H1 (cell line): ENCODE measurements at regions not wholly inside any gene's neighbourhood (a gene's known extent, or its start where the extent isn't known, plus 50 kb on each side); places are given as distances from the start of the nearest gene placed in this dataset.

Experiments used
- ATF3 ChIP-seq: IDR thresholded peaks from 2 replicates; pipeline ENCODE4 v1.6.1; 2011; ENCODE audit warnings: low read depth, mild to moderate bottlenecking, low read length; ENCODE audit not compliant: insufficient read depth
- CREB1 ChIP-seq: IDR thresholded peaks from 2 replicates; pipeline ENCODE4 v1.6.1; 2012; ENCODE audit warnings: inconsistent platforms
- CTCF ChIP-seq, 3 experiments: IDR thresholded peaks; 1 replicate in 2 of 3; 2 replicates in 1 of 3; pipeline versions ENCODE4 v1.5.1 to v1.6.1; 2011; ENCODE audit warnings: low read length in 3 of 3, mild to moderate bottlenecking in 3 of 3, inconsistent platforms in 2 of 3, low read depth in 1 of 3, moderate library complexity in 1 of 3; ENCODE audit not compliant: insufficient read depth in 1 of 3; ENCODE audit errors: control extremely low read depth in 1 of 3
- EP300 ChIP-seq, 2 experiments: IDR thresholded peaks; 1 replicate in 1 of 2; 2 replicates in 1 of 2; pipeline ENCODE4 v1.6.1; 2011 to 2012; ENCODE audit warnings: low read depth in 2 of 2, low read length in 2 of 2, mild to moderate bottlenecking in 2 of 2, borderline replicate concordance in 1 of 2, inconsistent platforms in 1 of 2, moderate library complexity in 1 of 2
- EZH2 ChIP-seq: fragments of 200-600 bp; sonication (generic); IDR thresholded peaks from 2 replicates; pipeline ENCODE4 v1.7.1; 2012; ENCODE audit warnings: low read depth, mild to moderate bottlenecking, moderate library complexity, low read length, inconsistent platforms; ENCODE audit not compliant: severe bottlenecking
- JUN ChIP-seq: IDR thresholded peaks from 2 replicates; pipeline ENCODE4 v1.6.1; 2011; ENCODE audit warnings: low read depth, mild to moderate bottlenecking, improper control_type of control experiment, low read length
- POLR2A ChIP-seq, 2 experiments: IDR thresholded peaks; 1 replicate in 1 of 2; 2 replicates in 1 of 2; pipeline ENCODE4 v1.6.1; 2011; ENCODE audit warnings: low read depth in 2 of 2, low read length in 2 of 2, mild to moderate bottlenecking in 2 of 2; ENCODE audit errors: control extremely low read depth in 1 of 2
- POU5F1 ChIP-seq: IDR thresholded peaks from 2 replicates; pipeline ENCODE4 v1.6.1; 2011; ENCODE audit warnings: low read depth, mild to moderate bottlenecking, low read length, moderate library complexity
- RAD21 ChIP-seq, 2 experiments: IDR thresholded peaks in 1 of 2; conservative IDR thresholded peaks in 1 of 2; 2 replicates each; pipeline ENCODE4 v1.6.1; 2011; ENCODE audit warnings: low read depth in 2 of 2, low read length in 2 of 2, improper control_type of control experiment in 1 of 2, inconsistent platforms in 1 of 2, mild to moderate bottlenecking in 1 of 2, moderate library complexity in 1 of 2
- RFX5 ChIP-seq: IDR thresholded peaks from 2 replicates; pipeline ENCODE4 v1.6.1; 2011; ENCODE audit warnings: low read depth, low read length, improper control_type of control experiment, borderline replicate concordance
- SUZ12 ChIP-seq: fragments of 200-600 bp; sonication (generic); IDR thresholded peaks from 2 replicates; pipeline ENCODE4 v1.6.1; 2012; ENCODE audit warnings: mild to moderate bottlenecking, inconsistent platforms, low read length, moderate library complexity, mixed read lengths
- TAF1 ChIP-seq: IDR thresholded peaks from 2 replicates; pipeline ENCODE4 v1.6.1; 2011; ENCODE audit warnings: mild to moderate bottlenecking, low read depth, low read length
- TCF12 ChIP-seq: IDR thresholded peaks from 2 replicates; pipeline ENCODE4 v1.6.1; 2011; ENCODE audit warnings: low read depth, mild to moderate bottlenecking, low read length
- TEAD4 ChIP-seq: IDR thresholded peaks from 2 replicates; pipeline ENCODE4 v1.6.1; 2012; ENCODE audit warnings: low read depth, low read length, inconsistent platforms, mixed read lengths

DNA sequence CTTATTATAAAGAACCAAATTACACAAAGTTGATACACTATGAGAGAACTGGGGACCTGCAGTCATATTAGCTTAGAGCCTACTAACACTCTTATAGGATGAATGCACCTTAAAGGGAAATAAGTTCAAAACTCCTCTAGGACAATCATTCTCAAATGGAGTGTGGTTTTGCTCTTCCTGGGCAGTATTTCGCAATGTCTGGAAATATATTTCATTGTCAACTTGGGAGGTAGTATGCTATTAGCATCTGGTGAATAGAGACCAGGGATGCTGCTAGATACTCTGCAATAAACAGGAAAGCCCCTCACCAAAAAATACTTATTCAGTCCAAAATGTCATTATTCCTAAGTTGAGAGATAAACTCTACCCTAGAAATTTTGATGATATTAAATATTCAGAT is 451.4 kb upstream of the ARPP21 start:
- TF ChIP-seq JUN (no peak), CTCF (IDR thresholded peaks at IDR 0.05; ENCODE audit: control extremely low read depth in 1 of 3, insufficient read depth in 1 of 3, low read depth in 1 of 3, low read length in 3 of 3) (no peak), EP300 (IDR thresholded peaks at IDR 0.05; ENCODE audit: borderline replicate concordance in 1 of 2, low read depth in 2 of 2, low read length in 2 of 2) (no peak), EZH2 (no peak), ATF3 (no peak), TCF12 (no peak), POLR2A (IDR thresholded peaks at IDR 0.05; ENCODE audit: control extremely low read depth in 1 of 2, low read depth in 2 of 2, low read length in 2 of 2) (no peak), TAF1 (no peak), RAD21 (IDR thresholded peaks at IDR 0.05 in 1 of 2, conservative IDR thresholded peaks at IDR 0.05 in 1 of 2; ENCODE audit: low read depth in 2 of 2, low read length in 2 of 2) (no peak), CREB1 (no peak), POU5F1 (no peak), RFX5 (no peak), TEAD4 (no peak), SUZ12 (no peak)
